WTC11 (cell line): ENCODE measurements at regions not wholly inside any gene's neighbourhood (a gene's known extent, or its start where the extent isn't known, plus 50 kb on each side); places are given as distances from the start of the nearest gene placed in this dataset.

Experiments
- ATAC-seq: fragments of 200-7000 bp; cut with Tn5 transposase; 2 replicates; pipeline ENCODE4 v1.10.0; 2021; ENCODE audit warnings: mild to moderate bottlenecking, moderate library complexity
- CTCF ChIA-PET: fragments of 300-600 bp; sonication (Branson Sonifier 250); formaldehyde crosslinking; loops from one replicate; lab custom pipeline; 2021; ENCODE audit warnings: antibody characterized with exemption; lab: Charles Lee
- POLR2A ChIA-PET: fragments of 350-600 bp; sonication (Branson Sonifier 250); formaldehyde crosslinking; loops from one replicate; lab custom pipeline; 2021; ENCODE audit warnings: antibody characterized with exemption; lab: Charles Lee
- DNase-seq: peaks from one replicate; pipeline ENCODE4 v3.0.0; 2021; ENCODE audit warnings: low spot score
- H3K27ac Mint-ChIP-seq: 2 replicates; pipeline ENCODE4 v1.8.0; 2021; ENCODE audit warnings: mixed read lengths
- H3K27me3 Mint-ChIP-seq: 2 replicates; pipeline ENCODE4 v1.8.0; 2021; ENCODE audit warnings: low read depth, mild to moderate bottlenecking, moderate library complexity, mixed read lengths
- H3K36me3 Mint-ChIP-seq: 2 replicates; pipeline ENCODE4 v1.8.0; 2021; ENCODE audit warnings: mixed read lengths
- H3K4me1 Mint-ChIP-seq: 2 replicates; pipeline ENCODE4 v1.8.0; 2022; ENCODE audit warnings: mixed read lengths
- H3K4me3 Mint-ChIP-seq: 2 replicates; pipeline ENCODE4 v1.8.0; 2021; ENCODE audit warnings: mild to moderate bottlenecking, moderate library complexity, mixed read lengths
- H3K9me3 Mint-ChIP-seq: 2 replicates; pipeline ENCODE4 v1.8.0; 2021; ENCODE audit warnings: mixed read lengths
- EMX1 ChIP-seq: fragments of 250-450 bp; sonication (Bioruptor Pico); IDR thresholded peaks from 2 replicates; pipeline ENCODE4 v1.8.0; 2021; ENCODE audit warnings: mild to moderate bottlenecking
- GTF2I ChIP-seq: fragments of 250-450 bp; sonication (Bioruptor Pico); conservative IDR thresholded peaks from 2 replicates; pipeline ENCODE4 v1.4.0; 2021; ENCODE audit warnings: mild to moderate bottlenecking
- PRRX2 ChIP-seq: fragments of 250-450 bp; sonication (Bioruptor Pico); IDR thresholded peaks from 2 replicates; pipeline ENCODE4 v1.8.0; 2021; ENCODE audit warnings: mild to moderate bottlenecking
- SMAD3 ChIP-seq: sonication (generic); formaldehyde crosslinking; IDR thresholded peaks from 2 replicates; pipeline ENCODE4 v1.8.0; 2022; ENCODE audit warnings: missing genetic modification reagents, mild to moderate bottlenecking, borderline replicate concordance
- SOX15 ChIP-seq: fragments of 250-450 bp; sonication (Bioruptor Pico); IDR thresholded peaks from 2 replicates; pipeline ENCODE4 v1.9.0; 2021; ENCODE audit warnings: mild to moderate bottlenecking
- TP53 ChIP-seq: sonication (generic); formaldehyde crosslinking; IDR thresholded peaks from 2 replicates; pipeline ENCODE4 v1.8.1; 2023; ENCODE audit warnings: mild to moderate bottlenecking, missing genetic modification reagents
- TF ChIP-seq, protein P1 (sequence below): fragments of 250-450 bp; sonication (Bioruptor Pico); IDR thresholded peaks from 2 replicates; pipeline ENCODE4 v1.9.0; 2021; ENCODE audit warnings: mild to moderate bottlenecking
- TF ChIP-seq, protein P2 (sequence below): sonication (generic); formaldehyde crosslinking; IDR thresholded peaks from 2 replicates; pipeline ENCODE4 v1.8.0; 2022; ENCODE audit warnings: mild to moderate bottlenecking, missing genetic modification reagents
- TF ChIP-seq, protein P3 (sequence below): sonication (generic); formaldehyde crosslinking; IDR thresholded peaks from 2 replicates; pipeline ENCODE4 v1.8.1; 2023; ENCODE audit warnings: mild to moderate bottlenecking, missing genetic modification reagents, borderline replicate concordance
- TF ChIP-seq, protein P4 (sequence below): sonication (generic); formaldehyde crosslinking; IDR thresholded peaks from 2 replicates; pipeline ENCODE4 v1.8.1; 2022; ENCODE audit warnings: mild to moderate bottlenecking, moderate library complexity, missing genetic modification reagents
- TF ChIP-seq, protein P5 (sequence below): sonication (generic); formaldehyde crosslinking; IDR thresholded peaks from 2 replicates; pipeline ENCODE4 v1.8.1; 2023; ENCODE audit warnings: mild to moderate bottlenecking, missing genetic modification reagents
- TF ChIP-seq, protein P6 (sequence below): sonication (generic); formaldehyde crosslinking; IDR thresholded peaks from 2 replicates; pipeline ENCODE4 v1.8.0; 2022; ENCODE audit warnings: mild to moderate bottlenecking, missing genetic modification reagents
- TF ChIP-seq, protein P7 (sequence below): sonication (generic); formaldehyde crosslinking; IDR thresholded peaks from 2 replicates; pipeline ENCODE4 v1.8.1; 2022; ENCODE audit warnings: low read depth, missing genetic modification reagents, borderline replicate concordance

DNA sequence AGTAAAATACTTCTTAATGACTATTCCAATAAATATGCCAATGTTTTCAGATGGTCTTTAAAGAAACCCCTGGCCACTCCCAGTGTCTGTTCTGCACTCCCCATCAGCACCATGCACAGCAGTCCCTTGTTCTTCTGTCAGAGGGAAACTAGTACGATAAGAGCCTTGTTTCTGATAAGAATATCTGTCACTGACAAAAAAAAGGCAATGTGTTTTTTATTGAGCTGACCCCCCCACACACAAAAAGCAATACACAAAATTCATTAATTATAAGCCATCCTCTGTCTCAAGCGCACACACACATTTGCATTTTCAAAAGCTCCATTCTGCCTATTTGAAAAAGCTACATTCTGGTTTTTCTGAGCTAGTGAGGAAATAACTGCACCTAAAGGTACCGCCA, 119.1 kb downstream of the ENC1 start:
- peaks cover 49% of the 10 kb centered on the region for H3K9me3 Mint-ChIP-seq
- no peak overlapping the region for H3K27ac Mint-ChIP-seq
- peaks cover 16% of the 10 kb centered on the region for H3K4me1 Mint-ChIP-seq
- CTCF ChIA-PET = no interaction called here
- peaks cover 11% of the 10 kb centered on the region for H3K27me3 Mint-ChIP-seq
- no peak overlapping the region for H3K4me3 Mint-ChIP-seq
- POLR2A ChIA-PET = no interaction called here
- H3K36me3 Mint-ChIP-seq = peaks cover 40% of the 10 kb centered on the region
- no peak for DNase-seq
- TF ChIP-seq EMX1 (no peak), SOX15 (no peak), SMAD3 (no peak), GTF2I (CRISPR knock-in tag) (no peak), PRRX2 (CRISPR knock-in tag) (no peak), TP53 (no peak)
- TF ChIP-seq, protein P1, sequence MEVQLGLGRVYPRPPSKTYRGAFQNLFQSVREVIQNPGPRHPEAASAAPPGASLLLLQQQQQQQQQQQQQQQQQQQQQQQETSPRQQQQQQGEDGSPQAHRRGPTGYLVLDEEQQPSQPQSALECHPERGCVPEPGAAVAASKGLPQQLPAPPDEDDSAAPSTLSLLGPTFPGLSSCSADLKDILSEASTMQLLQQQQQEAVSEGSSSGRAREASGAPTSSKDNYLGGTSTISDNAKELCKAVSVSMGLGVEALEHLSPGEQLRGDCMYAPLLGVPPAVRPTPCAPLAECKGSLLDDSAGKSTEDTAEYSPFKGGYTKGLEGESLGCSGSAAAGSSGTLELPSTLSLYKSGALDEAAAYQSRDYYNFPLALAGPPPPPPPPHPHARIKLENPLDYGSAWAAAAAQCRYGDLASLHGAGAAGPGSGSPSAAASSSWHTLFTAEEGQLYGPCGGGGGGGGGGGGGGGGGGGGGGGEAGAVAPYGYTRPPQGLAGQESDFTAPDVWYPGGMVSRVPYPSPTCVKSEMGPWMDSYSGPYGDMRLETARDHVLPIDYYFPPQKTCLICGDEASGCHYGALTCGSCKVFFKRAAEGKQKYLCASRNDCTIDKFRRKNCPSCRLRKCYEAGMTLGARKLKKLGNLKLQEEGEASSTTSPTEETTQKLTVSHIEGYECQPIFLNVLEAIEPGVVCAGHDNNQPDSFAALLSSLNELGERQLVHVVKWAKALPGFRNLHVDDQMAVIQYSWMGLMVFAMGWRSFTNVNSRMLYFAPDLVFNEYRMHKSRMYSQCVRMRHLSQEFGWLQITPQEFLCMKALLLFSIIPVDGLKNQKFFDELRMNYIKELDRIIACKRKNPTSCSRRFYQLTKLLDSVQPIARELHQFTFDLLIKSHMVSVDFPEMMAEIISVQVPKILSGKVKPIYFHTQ = no peak
- TF ChIP-seq, protein P2, sequence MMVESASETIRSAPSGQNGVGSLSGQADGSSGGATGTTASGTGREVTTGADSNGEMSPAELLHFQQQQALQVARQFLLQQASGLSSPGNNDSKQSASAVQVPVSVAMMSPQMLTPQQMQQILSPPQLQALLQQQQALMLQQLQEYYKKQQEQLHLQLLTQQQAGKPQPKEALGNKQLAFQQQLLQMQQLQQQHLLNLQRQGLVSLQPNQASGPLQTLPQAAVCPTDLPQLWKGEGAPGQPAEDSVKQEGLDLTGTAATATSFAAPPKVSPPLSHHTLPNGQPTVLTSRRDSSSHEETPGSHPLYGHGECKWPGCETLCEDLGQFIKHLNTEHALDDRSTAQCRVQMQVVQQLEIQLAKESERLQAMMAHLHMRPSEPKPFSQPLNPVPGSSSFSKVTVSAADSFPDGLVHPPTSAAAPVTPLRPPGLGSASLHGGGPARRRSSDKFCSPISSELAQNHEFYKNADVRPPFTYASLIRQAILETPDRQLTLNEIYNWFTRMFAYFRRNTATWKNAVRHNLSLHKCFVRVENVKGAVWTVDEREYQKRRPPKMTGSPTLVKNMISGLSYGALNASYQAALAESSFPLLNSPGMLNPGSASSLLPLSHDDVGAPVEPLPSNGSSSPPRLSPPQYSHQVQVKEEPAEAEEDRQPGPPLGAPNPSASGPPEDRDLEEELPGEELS (CRISPR knock-in tag) = no peak
- TF ChIP-seq, protein P3, sequence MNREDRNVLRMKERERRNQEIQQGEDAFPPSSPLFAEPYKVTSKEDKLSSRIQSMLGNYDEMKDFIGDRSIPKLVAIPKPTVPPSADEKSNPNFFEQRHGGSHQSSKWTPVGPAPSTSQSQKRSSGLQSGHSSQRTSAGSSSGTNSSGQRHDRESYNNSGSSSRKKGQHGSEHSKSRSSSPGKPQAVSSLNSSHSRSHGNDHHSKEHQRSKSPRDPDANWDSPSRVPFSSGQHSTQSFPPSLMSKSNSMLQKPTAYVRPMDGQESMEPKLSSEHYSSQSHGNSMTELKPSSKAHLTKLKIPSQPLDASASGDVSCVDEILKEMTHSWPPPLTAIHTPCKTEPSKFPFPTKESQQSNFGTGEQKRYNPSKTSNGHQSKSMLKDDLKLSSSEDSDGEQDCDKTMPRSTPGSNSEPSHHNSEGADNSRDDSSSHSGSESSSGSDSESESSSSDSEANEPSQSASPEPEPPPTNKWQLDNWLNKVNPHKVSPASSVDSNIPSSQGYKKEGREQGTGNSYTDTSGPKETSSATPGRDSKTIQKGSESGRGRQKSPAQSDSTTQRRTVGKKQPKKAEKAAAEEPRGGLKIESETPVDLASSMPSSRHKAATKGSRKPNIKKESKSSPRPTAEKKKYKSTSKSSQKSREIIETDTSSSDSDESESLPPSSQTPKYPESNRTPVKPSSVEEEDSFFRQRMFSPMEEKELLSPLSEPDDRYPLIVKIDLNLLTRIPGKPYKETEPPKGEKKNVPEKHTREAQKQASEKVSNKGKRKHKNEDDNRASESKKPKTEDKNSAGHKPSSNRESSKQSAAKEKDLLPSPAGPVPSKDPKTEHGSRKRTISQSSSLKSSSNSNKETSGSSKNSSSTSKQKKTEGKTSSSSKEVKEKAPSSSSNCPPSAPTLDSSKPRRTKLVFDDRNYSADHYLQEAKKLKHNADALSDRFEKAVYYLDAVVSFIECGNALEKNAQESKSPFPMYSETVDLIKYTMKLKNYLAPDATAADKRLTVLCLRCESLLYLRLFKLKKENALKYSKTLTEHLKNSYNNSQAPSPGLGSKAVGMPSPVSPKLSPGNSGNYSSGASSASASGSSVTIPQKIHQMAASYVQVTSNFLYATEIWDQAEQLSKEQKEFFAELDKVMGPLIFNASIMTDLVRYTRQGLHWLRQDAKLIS (CRISPR knock-in tag) = no peak
- TF ChIP-seq, protein P4, sequence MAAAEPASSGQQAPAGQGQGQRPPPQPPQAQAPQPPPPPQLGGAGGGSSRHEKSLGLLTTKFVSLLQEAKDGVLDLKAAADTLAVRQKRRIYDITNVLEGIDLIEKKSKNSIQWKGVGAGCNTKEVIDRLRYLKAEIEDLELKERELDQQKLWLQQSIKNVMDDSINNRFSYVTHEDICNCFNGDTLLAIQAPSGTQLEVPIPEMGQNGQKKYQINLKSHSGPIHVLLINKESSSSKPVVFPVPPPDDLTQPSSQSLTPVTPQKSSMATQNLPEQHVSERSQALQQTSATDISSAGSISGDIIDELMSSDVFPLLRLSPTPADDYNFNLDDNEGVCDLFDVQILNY (CRISPR knock-in tag) = no peak
- TF ChIP-seq, protein P5, sequence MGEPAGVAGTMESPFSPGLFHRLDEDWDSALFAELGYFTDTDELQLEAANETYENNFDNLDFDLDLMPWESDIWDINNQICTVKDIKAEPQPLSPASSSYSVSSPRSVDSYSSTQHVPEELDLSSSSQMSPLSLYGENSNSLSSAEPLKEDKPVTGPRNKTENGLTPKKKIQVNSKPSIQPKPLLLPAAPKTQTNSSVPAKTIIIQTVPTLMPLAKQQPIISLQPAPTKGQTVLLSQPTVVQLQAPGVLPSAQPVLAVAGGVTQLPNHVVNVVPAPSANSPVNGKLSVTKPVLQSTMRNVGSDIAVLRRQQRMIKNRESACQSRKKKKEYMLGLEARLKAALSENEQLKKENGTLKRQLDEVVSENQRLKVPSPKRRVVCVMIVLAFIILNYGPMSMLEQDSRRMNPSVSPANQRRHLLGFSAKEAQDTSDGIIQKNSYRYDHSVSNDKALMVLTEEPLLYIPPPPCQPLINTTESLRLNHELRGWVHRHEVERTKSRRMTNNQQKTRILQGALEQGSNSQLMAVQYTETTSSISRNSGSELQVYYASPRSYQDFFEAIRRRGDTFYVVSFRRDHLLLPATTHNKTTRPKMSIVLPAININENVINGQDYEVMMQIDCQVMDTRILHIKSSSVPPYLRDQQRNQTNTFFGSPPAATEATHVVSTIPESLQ (CRISPR knock-in tag) = no peak
- TF ChIP-seq, protein P6, sequence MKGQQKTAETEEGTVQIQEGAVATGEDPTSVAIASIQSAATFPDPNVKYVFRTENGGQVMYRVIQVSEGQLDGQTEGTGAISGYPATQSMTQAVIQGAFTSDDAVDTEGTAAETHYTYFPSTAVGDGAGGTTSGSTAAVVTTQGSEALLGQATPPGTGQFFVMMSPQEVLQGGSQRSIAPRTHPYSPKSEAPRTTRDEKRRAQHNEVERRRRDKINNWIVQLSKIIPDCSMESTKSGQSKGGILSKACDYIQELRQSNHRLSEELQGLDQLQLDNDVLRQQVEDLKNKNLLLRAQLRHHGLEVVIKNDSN = no peak
- TF ChIP-seq, protein P7, sequence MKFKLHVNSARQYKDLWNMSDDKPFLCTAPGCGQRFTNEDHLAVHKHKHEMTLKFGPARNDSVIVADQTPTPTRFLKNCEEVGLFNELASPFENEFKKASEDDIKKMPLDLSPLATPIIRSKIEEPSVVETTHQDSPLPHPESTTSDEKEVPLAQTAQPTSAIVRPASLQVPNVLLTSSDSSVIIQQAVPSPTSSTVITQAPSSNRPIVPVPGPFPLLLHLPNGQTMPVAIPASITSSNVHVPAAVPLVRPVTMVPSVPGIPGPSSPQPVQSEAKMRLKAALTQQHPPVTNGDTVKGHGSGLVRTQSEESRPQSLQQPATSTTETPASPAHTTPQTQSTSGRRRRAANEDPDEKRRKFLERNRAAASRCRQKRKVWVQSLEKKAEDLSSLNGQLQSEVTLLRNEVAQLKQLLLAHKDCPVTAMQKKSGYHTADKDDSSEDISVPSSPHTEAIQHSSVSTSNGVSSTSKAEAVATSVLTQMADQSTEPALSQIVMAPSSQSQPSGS (CRISPR knock-in tag) = no peak
- TF ChIP-seq, all 79 proteins: peak for 0
- no peak for ATAC-seq
